ENCODE measurements at regions not wholly inside any gene's neighbourhood (a gene's known extent, or its start where the extent isn't known, plus 50 kb on each side); places are given as distances from the start of the nearest gene placed in this dataset.

GRCh38 chr5:56638768-56639238 is 176.5 kb upstream of the MAP3K1 start:
- TF ChIP-seq MXI1 (IDR thresholded peaks at IDR 0.05; ENCODE audit: low read depth, low read length) (no peak), POLR2AphosphoS5 (IDR thresholded peaks at IDR 0.05; ENCODE audit: low read depth, low read length) (no peak), FOXM1 (IDR thresholded peaks at IDR 0.05; ENCODE audit: low read depth) (no peak), RCOR1 (IDR thresholded peaks at IDR 0.05; ENCODE audit: low read length) (no peak), EZH2phosphoT487 (IDR thresholded peaks at IDR 0.05; ENCODE audit: borderline replicate concordance, low read depth) (no peak), USF2 (IDR thresholded peaks at IDR 0.05; ENCODE audit: borderline replicate concordance, low read depth, low read length) (no peak)
- TF ChIP-seq, protein P1, sequence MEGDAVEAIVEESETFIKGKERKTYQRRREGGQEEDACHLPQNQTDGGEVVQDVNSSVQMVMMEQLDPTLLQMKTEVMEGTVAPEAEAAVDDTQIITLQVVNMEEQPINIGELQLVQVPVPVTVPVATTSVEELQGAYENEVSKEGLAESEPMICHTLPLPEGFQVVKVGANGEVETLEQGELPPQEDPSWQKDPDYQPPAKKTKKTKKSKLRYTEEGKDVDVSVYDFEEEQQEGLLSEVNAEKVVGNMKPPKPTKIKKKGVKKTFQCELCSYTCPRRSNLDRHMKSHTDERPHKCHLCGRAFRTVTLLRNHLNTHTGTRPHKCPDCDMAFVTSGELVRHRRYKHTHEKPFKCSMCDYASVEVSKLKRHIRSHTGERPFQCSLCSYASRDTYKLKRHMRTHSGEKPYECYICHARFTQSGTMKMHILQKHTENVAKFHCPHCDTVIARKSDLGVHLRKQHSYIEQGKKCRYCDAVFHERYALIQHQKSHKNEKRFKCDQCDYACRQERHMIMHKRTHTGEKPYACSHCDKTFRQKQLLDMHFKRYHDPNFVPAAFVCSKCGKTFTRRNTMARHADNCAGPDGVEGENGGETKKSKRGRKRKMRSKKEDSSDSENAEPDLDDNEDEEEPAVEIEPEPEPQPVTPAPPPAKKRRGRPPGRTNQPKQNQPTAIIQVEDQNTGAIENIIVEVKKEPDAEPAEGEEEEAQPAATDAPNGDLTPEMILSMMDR (IDR thresholded peaks at IDR 0.05) = no peak
- TF ChIP-seq, protein P2, sequence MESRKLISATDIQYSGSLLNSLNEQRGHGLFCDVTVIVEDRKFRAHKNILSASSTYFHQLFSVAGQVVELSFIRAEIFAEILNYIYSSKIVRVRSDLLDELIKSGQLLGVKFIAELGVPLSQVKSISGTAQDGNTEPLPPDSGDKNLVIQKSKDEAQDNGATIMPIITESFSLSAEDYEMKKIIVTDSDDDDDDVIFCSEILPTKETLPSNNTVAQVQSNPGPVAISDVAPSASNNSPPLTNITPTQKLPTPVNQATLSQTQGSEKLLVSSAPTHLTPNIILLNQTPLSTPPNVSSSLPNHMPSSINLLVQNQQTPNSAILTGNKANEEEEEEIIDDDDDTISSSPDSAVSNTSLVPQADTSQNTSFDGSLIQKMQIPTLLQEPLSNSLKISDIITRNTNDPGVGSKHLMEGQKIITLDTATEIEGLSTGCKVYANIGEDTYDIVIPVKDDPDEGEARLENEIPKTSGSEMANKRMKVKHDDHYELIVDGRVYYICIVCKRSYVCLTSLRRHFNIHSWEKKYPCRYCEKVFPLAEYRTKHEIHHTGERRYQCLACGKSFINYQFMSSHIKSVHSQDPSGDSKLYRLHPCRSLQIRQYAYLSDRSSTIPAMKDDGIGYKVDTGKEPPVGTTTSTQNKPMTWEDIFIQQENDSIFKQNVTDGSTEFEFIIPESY (IDR thresholded peaks at IDR 0.05; ENCODE audit: borderline replicate concordance, low read depth) = no peak
